Trophoblast cell (in vitro differentiated cells and primary cell): ENCODE measurements at regions not wholly inside any gene's neighbourhood (a gene's known extent, or its start where the extent isn't known, plus 50 kb on each side); places are given as distances from the start of the nearest gene placed in this dataset.

ENCODE experiments used
- DNase-seq, 2 donors: peaks; one replicate each; pipeline ENCODE4 v3.0.0-alpha.2; 2016
- H2AFZ ChIP-seq: 2 replicates; pipeline ENCODE4 v1.6.1; 2013; ENCODE audit warnings: low read length, moderate library complexity, mild to moderate bottlenecking; ENCODE audit not compliant: insufficient read depth, poor library complexity
- H2AK5ac ChIP-seq: 2 replicates; pipeline ENCODE4 v1.6.1; 2013; ENCODE audit warnings: mild to moderate bottlenecking, low read length
- H2BK120ac ChIP-seq: 2 replicates; pipeline ENCODE4 v1.6.1; 2013; ENCODE audit warnings: low read length, mild to moderate bottlenecking, moderate library complexity; ENCODE audit not compliant: insufficient read depth, poor library complexity
- H2BK12ac ChIP-seq: 2 replicates; pipeline ENCODE4 v1.6.1; 2013; ENCODE audit warnings: mild to moderate bottlenecking, low read length, moderate library complexity
- H2BK5ac ChIP-seq: 2 replicates; pipeline ENCODE4 v1.6.1; 2013; ENCODE audit warnings: low read length, low read depth, moderate library complexity, mild to moderate bottlenecking; ENCODE audit not compliant: poor library complexity
- H3K14ac ChIP-seq: 2 replicates; pipeline ENCODE4 v1.6.1; 2013; ENCODE audit warnings: mild to moderate bottlenecking, low read length
- H3K18ac ChIP-seq: 2 replicates; pipeline ENCODE4 v1.6.1; 2013; ENCODE audit warnings: mild to moderate bottlenecking, low read length
- H3K23ac ChIP-seq: 2 replicates; pipeline ENCODE4 v1.6.1; 2013; ENCODE audit warnings: low read length
- H3K27ac ChIP-seq: 2 replicates; pipeline ENCODE4 v1.5.1; 2013; ENCODE audit warnings: low read depth, mild to moderate bottlenecking, inconsistent platforms, low read length, moderate library complexity
- H3K27me3 ChIP-seq: 2 replicates; pipeline ENCODE4 v1.6.1; 2013; ENCODE audit warnings: inconsistent platforms, mild to moderate bottlenecking, low read length, moderate library complexity; ENCODE audit not compliant: insufficient read depth
- H3K36me3 ChIP-seq, 2 experiments: 1 replicate in 1 of 2; 2 replicates in 1 of 2; pipeline ENCODE4 v1.6.1; 2013; ENCODE audit warnings: low read length in 2 of 2, mild to moderate bottlenecking in 2 of 2, moderate library complexity in 1 of 2; ENCODE audit not compliant: insufficient read depth in 2 of 2, control insufficient read depth in 1 of 2
- H3K4ac ChIP-seq: 2 replicates; pipeline ENCODE4 v1.6.1; 2013; ENCODE audit warnings: low read depth, mild to moderate bottlenecking, low read length, moderate library complexity
- H3K4me1 ChIP-seq, 2 experiments: 1 replicate in 1 of 2; 2 replicates in 1 of 2; pipeline ENCODE4 v1.6.1; 2013; ENCODE audit warnings: low read length in 2 of 2, mild to moderate bottlenecking in 2 of 2, moderate library complexity in 1 of 2; ENCODE audit not compliant: insufficient read depth in 2 of 2, control insufficient read depth in 1 of 2
- H3K4me2 ChIP-seq: 2 replicates; pipeline ENCODE4 v1.6.1; 2013; ENCODE audit warnings: inconsistent platforms, mild to moderate bottlenecking, low read length, moderate library complexity
- H3K4me3 ChIP-seq: 2 replicates; pipeline ENCODE4 v1.5.1; 2013; ENCODE audit warnings: mild to moderate bottlenecking, low read depth, low read length, inconsistent platforms
- H3K79me1 ChIP-seq: one replicate; pipeline ENCODE4 v1.6.1; 2013; ENCODE audit warnings: low read length
- H3K79me2 ChIP-seq: 2 replicates; pipeline ENCODE4 v1.6.1; 2013; ENCODE audit warnings: low read length, mild to moderate bottlenecking; ENCODE audit not compliant: control insufficient read depth, insufficient read depth, poor library complexity
- H3K9ac ChIP-seq: 2 replicates; pipeline ENCODE4 v1.6.1; 2013; ENCODE audit warnings: mild to moderate bottlenecking, low read length
- H3K9me3 ChIP-seq: 2 replicates; pipeline ENCODE4 v1.6.1; 2013; ENCODE audit warnings: low read depth, mild to moderate bottlenecking, control low read depth, inconsistent platforms, low read length; ENCODE audit not compliant: insufficient read depth
- H4K12ac ChIP-seq: 2 replicates; pipeline ENCODE4 v1.6.1; 2013; ENCODE audit warnings: low read depth, mild to moderate bottlenecking, low read length, moderate library complexity
- H4K8ac ChIP-seq: 2 replicates; pipeline ENCODE4 v1.6.1; 2013; ENCODE audit warnings: low read depth, mild to moderate bottlenecking, low read length, moderate library complexity
- H4K91ac ChIP-seq: one replicate; pipeline ENCODE4 v1.6.1; 2013; ENCODE audit warnings: low read depth, mild to moderate bottlenecking, low read length, moderate library complexity
- WGBS: extraction: QIAGEN DNeasy Blood & Tissue Kit; methylation state at CpG from one replicate; pipeline ENCODE4 v1.1.7; 2013; ENCODE audit warnings: missing lambda C conversion rate; ENCODE audit not compliant: insufficient read length, insufficient coverage; ENCODE audit errors: extremely low coverage; 5-methylcytosine and 5-hydroxymethylcytosine counted together

GRCh38 chr5:58248221-58248620 lies 211.7 kb downstream of the PLK2 start:
- H3K4me3 ChIP-seq: no peak overlapping the region
- no peak overlapping the region for H3K9ac ChIP-seq
- no peak overlapping the region for H3K4ac ChIP-seq
- H4K8ac ChIP-seq: no peak overlapping the region
- no peak overlapping the region for H4K12ac ChIP-seq
- no peak overlapping the region for H2AK5ac ChIP-seq
- no peak overlapping the region for H2BK12ac ChIP-seq
- no peaks in the 10 kb centered on the region for H3K36me3 ChIP-seq
- no peak overlapping the region for H3K27ac ChIP-seq
- no peak overlapping the region for H2BK5ac ChIP-seq
- no CpG with 5 or more reads among the region's 1 CpG for WGBS
- no peaks in the 10 kb centered on the region for H3K9me3 ChIP-seq
- H3K23ac ChIP-seq: no peak overlapping the region
- no peak overlapping the region for H4K91ac ChIP-seq
- H3K4me2 ChIP-seq: no peak overlapping the region
- no peak overlapping the region for H3K18ac ChIP-seq
- peaks cover 2% of the 10 kb centered on the region for H3K79me1 ChIP-seq
- H3K27me3 ChIP-seq: no peaks in the 10 kb centered on the region
- no peaks in the 10 kb centered on the region for H3K79me2 ChIP-seq
- no peak for DNase-seq
- H3K14ac ChIP-seq: no peak overlapping the region
- no peak overlapping the region for H2AFZ ChIP-seq
- peaks cover 0 to 8% of the 10 kb centered on the region in 2 experiments for H3K4me1 ChIP-seq
- no peak overlapping the region for H2BK120ac ChIP-seq

GRCh38 chr5:58246461-58246944 lies 213.4 kb downstream of the PLK2 start:
- H3K9ac ChIP-seq: no peak overlapping the region
- H2AK5ac ChIP-seq: no peak overlapping the region
- no peak overlapping the region for H3K18ac ChIP-seq
- H3K9me3 ChIP-seq: no peaks in the 10 kb centered on the region
- no peak overlapping the region for H3K4ac ChIP-seq
- no peak overlapping the region for H4K8ac ChIP-seq
- no peaks in the 10 kb centered on the region for H3K27me3 ChIP-seq
- peak in 1 of 2 donors; percentile 57 for DNase-seq
- peaks cover 2% of the 10 kb centered on the region for H3K79me1 ChIP-seq
- no peak overlapping the region for H3K4me3 ChIP-seq
- H3K14ac ChIP-seq: no peak overlapping the region
- H3K23ac ChIP-seq: no peak overlapping the region
- no peak overlapping the region for H2AFZ ChIP-seq
- H2BK5ac ChIP-seq: no peak overlapping the region
- no peaks in the 10 kb centered on the region for H3K36me3 ChIP-seq
- no peak overlapping the region for H2BK120ac ChIP-seq
- no CpG with 5 or more reads among the region's 3 CpGs for WGBS
- H3K79me2 ChIP-seq: no peaks in the 10 kb centered on the region
- H3K4me2 ChIP-seq: no peak overlapping the region
- H4K12ac ChIP-seq: no peak overlapping the region
- H4K91ac ChIP-seq: no peak overlapping the region
- H2BK12ac ChIP-seq: no peak overlapping the region
- peak overlapping the region; percentile 61 for H3K27ac ChIP-seq
- peaks cover 0 to 8% of the 10 kb centered on the region in 2 experiments for H3K4me1 ChIP-seq

- no peak overlapping the region for H2AFZ ChIP-seq
- no peak overlapping the region for H2BK120ac ChIP-seq
- no peak overlapping the region for H2BK5ac ChIP-seq
- H3K4ac ChIP-seq: no peak overlapping the region
- no peak overlapping the region for H3K27ac ChIP-seq
- no peak overlapping the region for H3K4me2 ChIP-seq
- H3K4me3 ChIP-seq: no peak overlapping the region
- H3K23ac ChIP-seq: no peak overlapping the region
- H3K9me3 ChIP-seq: no peaks in the 10 kb centered on the region
- no peak for DNase-seq
- no CpG with 5 or more reads among the region's 3 CpGs for WGBS
- H3K9ac ChIP-seq: no peak overlapping the region
- H3K14ac ChIP-seq: no peak overlapping the region
- H3K18ac ChIP-seq: no peak overlapping the region
- no peak overlapping the region for H4K12ac ChIP-seq
- no peak overlapping the region for H4K91ac ChIP-seq
- H2BK12ac ChIP-seq: no peak overlapping the region
- no peaks in the 10 kb centered on the region for H3K27me3 ChIP-seq
- H2AK5ac ChIP-seq: no peak overlapping the region
- H3K36me3 ChIP-seq: no peaks in the 10 kb centered on the region
- peaks cover 5% of the 10 kb centered on the region for H3K79me1 ChIP-seq
- no peaks in the 10 kb centered on the region for H3K79me2 ChIP-seq
- peaks cover 0 to 8% of the 10 kb centered on the region in 2 experiments for H3K4me1 ChIP-seq
- H4K8ac ChIP-seq: no peak overlapping the region
Observed at GRCh38 chr5:58245476-58245840, 214.4 kb downstream of the PLK2 start.

- Histone ChIP-seq H3K4ac (no peak overlapping the region), H2AK5ac (no peak overlapping the region), H3K4me1 (peaks cover 0 to 8% of the 10 kb centered on the region in 2 experiments), H4K12ac (no peak overlapping the region), H3K4me3 (no peak overlapping the region), H2BK120ac (no peak overlapping the region), H3K4me2 (no peak overlapping the region), H3K9me3 (no peaks in the 10 kb centered on the region), H3K9ac (no peak overlapping the region), H2BK5ac (no peak overlapping the region), H3K14ac (no peak overlapping the region), H2AFZ (no peak overlapping the region), H3K27me3 (no peaks in the 10 kb centered on the region), H4K91ac (no peak overlapping the region), H3K27ac (no peak overlapping the region), H3K79me1 (peaks cover 5% of the 10 kb centered on the region), H3K36me3 (no peaks in the 10 kb centered on the region), H4K8ac (no peak overlapping the region), H2BK12ac (no peak overlapping the region), H3K23ac (no peak overlapping the region), H3K79me2 (no peaks in the 10 kb centered on the region), H3K18ac (no peak overlapping the region)
- no CpG with 5 or more reads among the region's 8 CpGs for WGBS
- DNase-seq: no peak
Observed at GRCh38 chr5:58244819-58245475, 214.9 kb downstream of the PLK2 start.
